AG09309 (cell line): ENCODE measurements at regions not wholly inside any gene's neighbourhood (a gene's known extent, or its start where the extent isn't known, plus 50 kb on each side); places are given as distances from the start of the nearest gene placed in this dataset.

Experiments used
- DNase-seq: peaks from one replicate; pipeline ENCODE4 v3.0.0-alpha.2; 2010; ENCODE audit warnings: low read depth
- H3K4me3 ChIP-seq: 2 replicates; pipeline ENCODE4 v1.5.1; 2011; ENCODE audit warnings: mild to moderate bottlenecking, low read depth, low read length, moderate library complexity; ENCODE audit not compliant: control insufficient read depth
- CTCF ChIP-seq: IDR thresholded peaks from 2 replicates; pipeline ENCODE4 v1.5.1; 2011; ENCODE audit warnings: mild to moderate bottlenecking, low read depth, low read length, inconsistent platforms; ENCODE audit not compliant: insufficient read depth, control insufficient read depth; ENCODE audit errors: missing control alignments

- no peak for DNase-seq
Observed at GRCh38 chr11:114877976-114878375, 199.6 kb downstream of the NXPE2 start.

GRCh38 chr11:114880442-114880841, 202.1 kb downstream of the NXPE2 start:
- H3K4me3 ChIP-seq, result no peak overlapping the region
- no peak for TF ChIP-seq CTCF
- no peak for DNase-seq

More at GRCh38 chr11:114877976-114878375, 199.6 kb downstream of the NXPE2 start:
- no peak overlapping the region for H3K4me3 ChIP-seq
- TF ChIP-seq CTCF, result no peak

GRCh38 chr11:114883472-114883871, 205.1 kb downstream of the NXPE2 start:
- no peak overlapping the region for H3K4me3 ChIP-seq
- TF ChIP-seq CTCF, result no peak
- DNase-seq, result no peak

- TF ChIP-seq CTCF, result no peak
- DNase-seq, result no peak
Observed at GRCh38 chr11:114886644-114887265, 208.4 kb downstream of the NXPE2 start.

GRCh38 chr11:114889594-114890011, 211.3 kb downstream of the NXPE2 start:
- no peak for TF ChIP-seq CTCF
- no peak for DNase-seq
- H3K4me3 ChIP-seq, result no peak overlapping the region

More at GRCh38 chr11:114886644-114887265, 208.4 kb downstream of the NXPE2 start:
- no peak overlapping the region for H3K4me3 ChIP-seq

- no peak for TF ChIP-seq CTCF
- DNase-seq, result no peak
- no peak overlapping the region for H3K4me3 ChIP-seq
Observed at GRCh38 chr11:114890038-114890437, 211.7 kb downstream of the NXPE2 start.
